ENCODE measurements at regions not wholly inside any gene's neighbourhood (a gene's known extent, or its start where the extent isn't known, plus 50 kb on each side); places are given as distances from the start of the nearest gene placed in this dataset.
A peak's percentile ranks its signal among the peaks of the same experiment; 100 is the strongest.

- H3K27me3 ChIP-seq: no peaks in the 10 kb centered on the region
- no peaks in the 10 kb centered on the region for H3K36me3 ChIP-seq
- no peak for TF ChIP-seq CTCF (IDR thresholded peaks at IDR 0.05; ENCODE audit: low read depth, low read length)
- no peaks in the 10 kb centered on the region for H3K9me3 ChIP-seq (ENCODE audit: low read depth)
- H3K4me1 ChIP-seq (ENCODE audit: low read depth): no peaks in the 10 kb centered on the region
- H3K4me3 ChIP-seq: no peak overlapping the region
- no peak overlapping the region for H3K27ac ChIP-seq
- DNase-seq (ENCODE audit: low read depth in 1 of 2, low spot score in 1 of 2): no peak
These were observed 255.9 kb upstream of the CMC1 start for GRCh38 chr3:27985369-27986035.

GRCh38 chr3:27986234-27986879 is 255.1 kb upstream of the CMC1 start:
- Histone ChIP-seq H3K4me1 (ENCODE audit: low read depth) (no peaks in the 10 kb centered on the region), H3K9me3 (ENCODE audit: low read depth) (no peaks in the 10 kb centered on the region), H3K27ac (no peak overlapping the region), H3K4me3 (no peak overlapping the region), H3K36me3 (no peaks in the 10 kb centered on the region), H3K27me3 (no peaks in the 10 kb centered on the region)
- no peak for TF ChIP-seq CTCF (IDR thresholded peaks at IDR 0.05; ENCODE audit: low read depth, low read length)
- DNase-seq (ENCODE audit: low read depth in 1 of 2, low spot score in 1 of 2): peak in 1 of 2 donors; percentile 17

- H3K27me3 ChIP-seq: no peaks in the 10 kb centered on the region
- DNase-seq (ENCODE audit: low read depth in 1 of 2, low spot score in 1 of 2): no peak
- no peak for TF ChIP-seq CTCF (IDR thresholded peaks at IDR 0.05; ENCODE audit: low read depth, low read length)
- no peaks in the 10 kb centered on the region for H3K4me1 ChIP-seq (ENCODE audit: low read depth)
- no peak overlapping the region for H3K27ac ChIP-seq
- H3K9me3 ChIP-seq (ENCODE audit: low read depth): no peaks in the 10 kb centered on the region
- H3K36me3 ChIP-seq: no peaks in the 10 kb centered on the region
- H3K4me3 ChIP-seq: no peak overlapping the region
These were observed 251.1 kb upstream of the CMC1 start for GRCh38 chr3:27990324-27990723.

- H3K27ac ChIP-seq: no peak overlapping the region
- H3K4me3 ChIP-seq: no peak overlapping the region
- no peak for TF ChIP-seq CTCF (IDR thresholded peaks at IDR 0.05; ENCODE audit: low read depth, low read length)
- H3K4me1 ChIP-seq (ENCODE audit: low read depth): no peaks in the 10 kb centered on the region
- H3K36me3 ChIP-seq: no peaks in the 10 kb centered on the region
- H3K9me3 ChIP-seq (ENCODE audit: low read depth): no peaks in the 10 kb centered on the region
- no peak for DNase-seq (ENCODE audit: low read depth in 1 of 2, low spot score in 1 of 2)
- no peaks in the 10 kb centered on the region for H3K27me3 ChIP-seq
These were observed 250.6 kb upstream of the CMC1 start for GRCh38 chr3:27990837-27991236.

- no peak for DNase-seq (ENCODE audit: low read depth in 1 of 2, low spot score in 1 of 2)
- TF ChIP-seq CTCF (IDR thresholded peaks at IDR 0.05; ENCODE audit: low read depth, low read length): no peak
These were observed 248.4 kb upstream of the CMC1 start for GRCh38 chr3:27993051-27993450.

More at GRCh38 chr3:27993051-27993450, 248.4 kb upstream of the CMC1 start:
- H3K9me3 ChIP-seq (ENCODE audit: low read depth): no peaks in the 10 kb centered on the region
- H3K4me3 ChIP-seq: no peak overlapping the region
- H3K27me3 ChIP-seq: no peaks in the 10 kb centered on the region
- H3K27ac ChIP-seq: no peak overlapping the region
- H3K36me3 ChIP-seq: no peaks in the 10 kb centered on the region
- H3K4me1 ChIP-seq (ENCODE audit: low read depth): no peaks in the 10 kb centered on the region
